Transverse colon (tissue), 4 donors: ENCODE measurements at regions not wholly inside any gene's neighbourhood (a gene's known extent, or its start where the extent isn't known, plus 50 kb on each side); places are given as distances from the start of the nearest gene placed in this dataset.

ENCODE experiments used
- DNase-seq: peaks from one replicate; pipeline ENCODE4 v3.0.0-alpha.2; 2019
- H3K27ac ChIP-seq, 4 donors: fragments of 200-600 bp; sonication (generic); 2 replicates each; pipeline ENCODE4 v1.5.1; 2016 to 2018; ENCODE audit warnings: inconsistent platforms in 4 of 4
- H3K27me3 ChIP-seq: fragments of 200-600 bp; sonication (generic); 2 replicates; pipeline ENCODE4 v1.5.1; 2017; ENCODE audit warnings: inconsistent platforms
- H3K36me3 ChIP-seq, 4 donors: fragments of 200-600 bp; sonication (generic); 2 replicates each; pipeline ENCODE4 v1.5.1; 2017 to 2019; ENCODE audit warnings: inconsistent platforms in 4 of 4
- H3K4me1 ChIP-seq, 4 donors: fragments of 200-600 bp; sonication (generic); 2 replicates each; pipeline ENCODE4 v1.5.1; 2017 to 2020; ENCODE audit warnings: inconsistent platforms in 4 of 4
- H3K4me3 ChIP-seq, 4 donors: fragments of 200-600 bp; sonication (generic); 1 replicate in 1 of 4; 2 replicates in 3 of 4; pipeline versions ENCODE4 v1.5.1 to v1.6.1; 2017 to 2019; ENCODE audit warnings: inconsistent platforms in 4 of 4
- H3K9me3 ChIP-seq, 2 donors: fragments of 200-600 bp; sonication (generic); 2 replicates each; pipeline ENCODE4 v1.5.1; 2017 to 2019; ENCODE audit warnings: inconsistent platforms in 2 of 2
- CTCF ChIP-seq, 5 experiments: fragments of 200-600 bp in 3 of 5; fragments of 450-650 bp in 2 of 5; sonication (generic) in 3 of 5; IDR thresholded peaks; 1 replicate in 2 of 5; 2 replicates in 3 of 5; pipeline ENCODE4 v1.5.1; 2016 to 2017; ENCODE audit warnings: antibody characterized with exemption in 5 of 5, inconsistent platforms in 3 of 5, mild to moderate bottlenecking in 2 of 5, moderate library complexity in 1 of 5
- EP300 ChIP-seq: sonication (generic); formaldehyde crosslinking; IDR thresholded peaks from one replicate; pipeline ENCODE4 v1.6.1; 2017; ENCODE audit warnings: antibody characterized with exemption, low read depth
- POLR2A ChIP-seq: fragments of 450-650 bp; IDR thresholded peaks from one replicate; pipeline ENCODE4 v1.6.1; 2016; ENCODE audit warnings: antibody characterized with exemption, mild to moderate bottlenecking, moderate library complexity
- POLR2AphosphoS5 ChIP-seq, 3 donors: sonication (generic); formaldehyde crosslinking; IDR thresholded peaks; one replicate each; pipeline ENCODE4 v1.6.1; 2016; ENCODE audit warnings: antibody characterized with exemption in 3 of 3
- WGBS, 2 donors: methylation state at CpG; one replicate each; pipeline ENCODE4 v1.1.5; 2018; ENCODE audit warnings: low coverage in 1 of 2; 5-methylcytosine and 5-hydroxymethylcytosine counted together
- in situ Hi-C, 4 donors: fragments of 200-750 bp; cut with MboI; loops; one replicate each; pipeline versions ENCODE4 v1.15.0 to v1.15.1; 2017; ENCODE audit warnings: low sequenced_read_pairs in 3 of 4, low pct_ligation_motif_present in 1 of 4, low pct_unique_long_range_greater_than_20kb in 1 of 4
- intact Hi-C: fragments of 100-400 bp; cut with DNase I; formaldehyde crosslinking; loops from one replicate; pipeline ENCODE4 v1.15.1; 2023; ENCODE audit warnings: low total_unique reads

GRCh38 chr4:20504146-20504545 is 196.1 kb upstream of the PACRGL start:
- Histone ChIP-seq H3K4me1 (no peaks in the 10 kb centered on the region), H3K27me3 (no peaks in the 10 kb centered on the region), H3K4me3 (no peak overlapping the region), H3K9me3 (no peaks in the 10 kb centered on the region), H3K27ac (no peak overlapping the region), H3K36me3 (no peaks in the 10 kb centered on the region)
- whole genome bisulfite sequencing, 2 donors, result 57 to 60% methylated on average over 2 to 3 of the region's 3 CpGs
- TF ChIP-seq CTCF (IDR thresholded peaks at IDR 0.05), result no peak
- no peak for TF ChIP-seq POLR2AphosphoS5 (IDR thresholded peaks at IDR 0.05)
- TF ChIP-seq EP300, result no peak
- TF ChIP-seq POLR2A, result no peak
- intact Hi-C loops, result no loop called here
- in situ Hi-C loops, result no loop called here
- no peak for DNase-seq

- H3K36me3 ChIP-seq, result no peaks in the 10 kb centered on the region
- intact Hi-C loops, result no loop called here
- no peak overlapping the region for H3K4me3 ChIP-seq
- 87 to 100% methylated on average over 1 of the region's 1 CpG for WGBS, 2 donors
- no peaks in the 10 kb centered on the region for H3K9me3 ChIP-seq
- TF ChIP-seq POLR2AphosphoS5 (IDR thresholded peaks at IDR 0.05), result no peak
- TF ChIP-seq POLR2A, result no peak
- TF ChIP-seq CTCF (IDR thresholded peaks at IDR 0.05), result no peak
- TF ChIP-seq EP300, result no peak
- H3K27me3 ChIP-seq, result no peaks in the 10 kb centered on the region
- DNase-seq, result no peak
- in situ Hi-C loops, result no loop called here
- H3K4me1 ChIP-seq, result no peaks in the 10 kb centered on the region
- H3K27ac ChIP-seq, result no peak overlapping the region
These were observed 194.3 kb upstream of the PACRGL start for GRCh38 chr4:20505927-20506326.

- TF ChIP-seq POLR2AphosphoS5 (IDR thresholded peaks at IDR 0.05) (no peak), POLR2A (no peak), EP300 (no peak), CTCF (IDR thresholded peaks at IDR 0.05) (no peak)
- no peaks in the 10 kb centered on the region for H3K36me3 ChIP-seq
- no peaks in the 10 kb centered on the region for H3K27me3 ChIP-seq
- no peak overlapping the region for H3K27ac ChIP-seq
- intact Hi-C loops (no loop called here), in situ Hi-C loops (no loop called here)
- H3K4me1 ChIP-seq, result no peaks in the 10 kb centered on the region
- WGBS, 2 donors, result 42 to 53% methylated on average over 2 of the region's 2 CpGs
- H3K4me3 ChIP-seq, result no peak overlapping the region
- no peaks in the 10 kb centered on the region for H3K9me3 ChIP-seq
- no peak for DNase-seq
These were observed 193.4 kb upstream of the PACRGL start for GRCh38 chr4:20506827-20507226.

GRCh38 chr4:20509315-20509714 is 190.9 kb upstream of the PACRGL start:
- no peaks in the 10 kb centered on the region for H3K27me3 ChIP-seq
- no peaks in the 10 kb centered on the region for H3K4me1 ChIP-seq
- no peaks in the 10 kb centered on the region for H3K9me3 ChIP-seq
- intact Hi-C loops (no loop called here), in situ Hi-C loops (no loop called here)
- TF ChIP-seq POLR2A (no peak), POLR2AphosphoS5 (IDR thresholded peaks at IDR 0.05) (no peak), EP300 (no peak), CTCF (IDR thresholded peaks at IDR 0.05) (no peak)
- no peak for DNase-seq
- H3K27ac ChIP-seq, result no peak overlapping the region
- no peak overlapping the region for H3K4me3 ChIP-seq
- WGBS, 2 donors, result 79 to 93% methylated on average over 2 of the region's 2 CpGs
- no peaks in the 10 kb centered on the region for H3K36me3 ChIP-seq
